H9 (cell line): ENCODE measurements at regions not wholly inside any gene's neighbourhood (a gene's known extent, or its start where the extent isn't known, plus 50 kb on each side); places are given as distances from the start of the nearest gene placed in this dataset.

Experiments
- DNase-seq: peaks from one replicate; pipeline ENCODE4 v3.0.0-alpha.2; 2017
- H2AFZ ChIP-seq: one replicate; pipeline ENCODE4 v1.6.1; 2013; ENCODE audit warnings: mild to moderate bottlenecking, low read length, control low read depth, moderate library complexity
- H2AK5ac ChIP-seq: 2 replicates; pipeline ENCODE4 v1.6.1; 2013; ENCODE audit warnings: low read length, control low read depth, mixed read lengths; ENCODE audit not compliant: insufficient read length
- H2BK120ac ChIP-seq: one replicate; pipeline ENCODE4 v1.6.1; 2013; ENCODE audit warnings: low read depth, mild to moderate bottlenecking, low read length, control low read depth, inconsistent platforms; ENCODE audit not compliant: poor library complexity, severe bottlenecking
- H2BK12ac ChIP-seq: 2 replicates; pipeline ENCODE4 v1.6.1; 2013; ENCODE audit warnings: low read length, control low read depth, mixed read lengths, low read depth; ENCODE audit not compliant: insufficient read length
- H2BK15ac ChIP-seq: 2 replicates; pipeline ENCODE4 v1.6.1; 2013; ENCODE audit warnings: low read depth, low read length, control low read depth
- H2BK20ac ChIP-seq: one replicate; pipeline ENCODE4 v1.6.1; 2013; ENCODE audit warnings: low read depth, mild to moderate bottlenecking, low read length, control low read depth, inconsistent platforms; ENCODE audit not compliant: poor library complexity, severe bottlenecking
- H2BK5ac ChIP-seq: 2 replicates; pipeline ENCODE4 v1.6.1; 2013; ENCODE audit warnings: low read length, control low read depth, mixed read lengths; ENCODE audit not compliant: insufficient read length
- H3K14ac ChIP-seq: 2 replicates; pipeline ENCODE4 v1.6.1; 2013; ENCODE audit warnings: low read length, control low read depth; ENCODE audit not compliant: insufficient read depth
- H3K18ac ChIP-seq: 2 replicates; pipeline ENCODE4 v1.6.1; 2013; ENCODE audit warnings: low read depth, mild to moderate bottlenecking, mixed read lengths, low read length, control low read depth; ENCODE audit not compliant: insufficient read length
- H3K23ac ChIP-seq: 2 replicates; pipeline ENCODE4 v1.6.1; 2013; ENCODE audit warnings: low read length, control low read depth, mixed read lengths, low read depth; ENCODE audit not compliant: insufficient read length
- H3K23me2 ChIP-seq: 2 replicates; pipeline ENCODE4 v1.6.1; 2013; ENCODE audit warnings: low read depth, mild to moderate bottlenecking, mixed read lengths, low read length, control low read depth; ENCODE audit not compliant: insufficient read length, poor library complexity, severe bottlenecking
- H3K27ac ChIP-seq: 2 replicates; pipeline ENCODE4 v1.5.1; 2013; ENCODE audit warnings: low read length, control low read depth, mixed read lengths, low read depth; ENCODE audit not compliant: insufficient read length
- H3K27me3 ChIP-seq: 2 replicates; pipeline ENCODE4 v1.6.1; 2013; ENCODE audit warnings: low read length, control low read depth, inconsistent platforms; ENCODE audit not compliant: insufficient read depth
- H3K4ac ChIP-seq: 2 replicates; pipeline ENCODE4 v1.6.1; 2013; ENCODE audit warnings: low read depth, mild to moderate bottlenecking, control low read depth, inconsistent platforms, low read length, moderate library complexity
- H3K4me1 ChIP-seq: 2 replicates; pipeline ENCODE4 v1.6.1; 2013; ENCODE audit warnings: low read length, control low read depth, inconsistent platforms; ENCODE audit not compliant: insufficient read depth
- H3K4me2 ChIP-seq: 2 replicates; pipeline ENCODE4 v1.6.1; 2013; ENCODE audit warnings: low read length, control low read depth, mixed read lengths; ENCODE audit not compliant: insufficient read length, insufficient read depth
- H3K56ac ChIP-seq: 2 replicates; pipeline ENCODE4 v1.6.1; 2013; ENCODE audit warnings: low read depth, mild to moderate bottlenecking, mixed read lengths, low read length, control low read depth; ENCODE audit not compliant: insufficient read length
- H3K79me1 ChIP-seq: 2 replicates; pipeline ENCODE4 v1.6.1; 2013; ENCODE audit warnings: low read depth, mild to moderate bottlenecking, moderate library complexity, low read length, control low read depth, inconsistent platforms; ENCODE audit not compliant: insufficient read depth, poor library complexity, severe bottlenecking
- H3K79me2 ChIP-seq: 2 replicates; pipeline ENCODE4 v1.6.1; 2013; ENCODE audit warnings: low read length, control low read depth, inconsistent platforms; ENCODE audit not compliant: insufficient read depth
- H3K9ac ChIP-seq: 2 replicates; pipeline ENCODE4 v1.6.1; 2013; ENCODE audit warnings: low read length, control low read depth, mixed read lengths; ENCODE audit not compliant: insufficient read length; ENCODE audit errors: extremely low read depth
- H3K9me3 ChIP-seq: one replicate; pipeline ENCODE4 v1.6.1; 2013; ENCODE audit warnings: low read depth, low read length, inconsistent platforms; ENCODE audit not compliant: control insufficient read depth
- H3T11ph ChIP-seq: one replicate; pipeline ENCODE4 v1.6.1; 2013; ENCODE audit warnings: mild to moderate bottlenecking, low read length, control low read depth, inconsistent platforms
- H4K20me1 ChIP-seq: one replicate; pipeline ENCODE4 v1.6.1; 2013; ENCODE audit not compliant: control insufficient read depth, insufficient read length, insufficient read depth
- H4K5ac ChIP-seq: 2 replicates; pipeline ENCODE4 v1.6.1; 2013; ENCODE audit warnings: low read depth, mild to moderate bottlenecking, mixed read lengths, low read length, control low read depth; ENCODE audit not compliant: insufficient read length
- H4K8ac ChIP-seq: replicated peaks from 2 replicates; pipeline ENCODE4 v1.6.1; 2013; ENCODE audit warnings: low read length, control low read depth, mixed read lengths, low read depth; ENCODE audit not compliant: insufficient read length
- H4K91ac ChIP-seq: 2 replicates; pipeline ENCODE4 v1.6.1; 2013; ENCODE audit warnings: low read depth, mild to moderate bottlenecking, moderate library complexity, mixed read lengths, low read length, control low read depth; ENCODE audit not compliant: insufficient read length
- H3K27ac Mint-ChIP-seq, 3 experiments: 2 replicates in 2 of 3; 3 replicates in 1 of 3; pipeline ENCODE4 v1.8.0; 2020 to 2021; ENCODE audit warnings: mixed read lengths in 3 of 3, mild to moderate bottlenecking in 1 of 3, moderate library complexity in 1 of 3
- H3K27me3 Mint-ChIP-seq: 2 replicates; pipeline ENCODE4 v1.8.0; 2021; ENCODE audit warnings: low read depth, mild to moderate bottlenecking, moderate library complexity, mixed read lengths
- H3K36me3 Mint-ChIP-seq, 3 experiments: 2 replicates in 2 of 3; 3 replicates in 1 of 3; pipeline ENCODE4 v1.8.0; 2020 to 2021; ENCODE audit warnings: low read depth in 3 of 3, mixed read lengths in 3 of 3; ENCODE audit not compliant: insufficient read depth in 1 of 3
- H3K4me1 Mint-ChIP-seq, 2 experiments: 2 replicates each; pipeline ENCODE4 v1.8.0; 2020; ENCODE audit warnings: mixed read lengths in 2 of 2
- H3K4me3 Mint-ChIP-seq, 2 experiments: 2 replicates in 1 of 2; 3 replicates in 1 of 2; pipeline ENCODE4 v1.8.0; 2020 to 2021; ENCODE audit warnings: mild to moderate bottlenecking in 2 of 2, mixed read lengths in 2 of 2, moderate library complexity in 1 of 2
- H3K9me3 Mint-ChIP-seq, 2 experiments: 2 replicates in 1 of 2; 3 replicates in 1 of 2; pipeline ENCODE4 v1.8.0; 2020; ENCODE audit warnings: mild to moderate bottlenecking in 2 of 2, mixed read lengths in 2 of 2, moderate library complexity in 1 of 2
- WGBS: extraction: QIAGEN DNeasy Blood & Tissue Kit; methylation state at CpG from one replicate; pipeline ENCODE4 v1.1.7; 2013; ENCODE audit warnings: missing lambda C conversion rate, low lambda C conversion rate, mixed read lengths; ENCODE audit not compliant: insufficient read length; ENCODE audit errors: extremely low coverage; 5-methylcytosine and 5-hydroxymethylcytosine counted together
- TF ChIP-seq, protein P1 (sequence below): fragments of 200-600 bp; sonication (generic); conservative IDR thresholded peaks from 3 replicates; pipeline ENCODE4 v1.8.0; 2021; ENCODE audit warnings: antibody characterized with exemption, mild to moderate bottlenecking

- no peaks in the 10 kb centered on the region for H3K79me1 ChIP-seq
- H3K4me1 Mint-ChIP-seq, result peaks cover 6 to 14% of the 10 kb centered on the region in 2 experiments
- no peak overlapping the region for H4K8ac ChIP-seq
- no peak overlapping the region for H3K23ac ChIP-seq
- peaks cover 2 to 3% of the 10 kb centered on the region in 2 experiments; a peak in 3 of 5 replicates for H3K9me3 Mint-ChIP-seq
- no peak overlapping the region for H2AFZ ChIP-seq
- H3K18ac ChIP-seq, result no peak overlapping the region
- TF ChIP-seq, protein P1, sequence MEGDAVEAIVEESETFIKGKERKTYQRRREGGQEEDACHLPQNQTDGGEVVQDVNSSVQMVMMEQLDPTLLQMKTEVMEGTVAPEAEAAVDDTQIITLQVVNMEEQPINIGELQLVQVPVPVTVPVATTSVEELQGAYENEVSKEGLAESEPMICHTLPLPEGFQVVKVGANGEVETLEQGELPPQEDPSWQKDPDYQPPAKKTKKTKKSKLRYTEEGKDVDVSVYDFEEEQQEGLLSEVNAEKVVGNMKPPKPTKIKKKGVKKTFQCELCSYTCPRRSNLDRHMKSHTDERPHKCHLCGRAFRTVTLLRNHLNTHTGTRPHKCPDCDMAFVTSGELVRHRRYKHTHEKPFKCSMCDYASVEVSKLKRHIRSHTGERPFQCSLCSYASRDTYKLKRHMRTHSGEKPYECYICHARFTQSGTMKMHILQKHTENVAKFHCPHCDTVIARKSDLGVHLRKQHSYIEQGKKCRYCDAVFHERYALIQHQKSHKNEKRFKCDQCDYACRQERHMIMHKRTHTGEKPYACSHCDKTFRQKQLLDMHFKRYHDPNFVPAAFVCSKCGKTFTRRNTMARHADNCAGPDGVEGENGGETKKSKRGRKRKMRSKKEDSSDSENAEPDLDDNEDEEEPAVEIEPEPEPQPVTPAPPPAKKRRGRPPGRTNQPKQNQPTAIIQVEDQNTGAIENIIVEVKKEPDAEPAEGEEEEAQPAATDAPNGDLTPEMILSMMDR, result no peak
- H3K14ac ChIP-seq, result no peak overlapping the region
- no CpG with 5 or more reads among the region's 2 CpGs for WGBS
- H3K36me3 Mint-ChIP-seq, result peaks cover 0 to 8% (median 3%) of the 10 kb centered on the region in 3 experiments; a peak in 4 of 7 replicates
- no peak overlapping the region for H3T11ph ChIP-seq
- no peak overlapping the region for H2BK12ac ChIP-seq
- H3K27ac Mint-ChIP-seq, result no peak overlapping the region
- H4K91ac ChIP-seq, result no peak overlapping the region
- no peak overlapping the region for H2BK15ac ChIP-seq
- H3K79me2 ChIP-seq, result no peaks in the 10 kb centered on the region
- H2AK5ac ChIP-seq, result no peak overlapping the region
- H3K4me2 ChIP-seq, result no peak overlapping the region
- H3K27ac ChIP-seq, result no peak overlapping the region
- H3K4me3 Mint-ChIP-seq, result no peak overlapping the region
- H2BK20ac ChIP-seq, result no peak overlapping the region
- no peak overlapping the region for H3K9ac ChIP-seq
- H3K4ac ChIP-seq, result no peak overlapping the region
- no peak for DNase-seq
- no peak overlapping the region for H4K5ac ChIP-seq
- no peaks in the 10 kb centered on the region for H4K20me1 ChIP-seq
- no peak overlapping the region for H2BK120ac ChIP-seq
- peaks cover 12% of the 10 kb centered on the region for H3K27me3 Mint-ChIP-seq
- H2BK5ac ChIP-seq, result no peak overlapping the region
- no peaks in the 10 kb centered on the region for H3K23me2 ChIP-seq
- no peaks in the 10 kb centered on the region for H3K9me3 ChIP-seq
- H3K27me3 ChIP-seq, result no peaks in the 10 kb centered on the region; the same call in 1 of the 2 replicates
- H3K56ac ChIP-seq, result no peak overlapping the region
- no peaks in the 10 kb centered on the region; the same call in 1 of the 2 replicates for H3K4me1 ChIP-seq
Observed at GRCh38 chr2:106736221-106736620, 149.7 kb downstream of the ST6GAL2 start.
